ENCODE measurements at regions not wholly inside any gene's neighbourhood (a gene's known extent, or its start where the extent isn't known, plus 50 kb on each side); places are given as distances from the start of the nearest gene placed in this dataset.

DNA sequence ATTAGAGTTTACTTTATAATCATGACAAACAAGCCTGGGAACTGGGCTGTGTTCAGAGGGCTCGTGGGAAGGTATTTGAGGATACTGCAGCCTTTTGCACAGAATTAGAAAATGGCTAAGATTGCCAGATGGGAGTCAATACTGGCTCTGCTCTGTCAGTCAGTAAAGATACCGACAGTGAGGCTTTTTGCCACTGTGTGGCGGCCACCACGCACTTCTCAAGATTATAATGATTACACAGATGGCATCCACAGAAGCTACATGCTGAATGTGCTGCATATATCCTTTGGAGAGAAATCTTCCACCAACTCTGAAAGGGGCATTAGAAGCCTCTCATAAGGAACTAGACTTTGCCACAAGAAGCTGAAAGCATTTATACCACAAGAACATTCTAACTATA lies 213.4 kb upstream of the PTBP2 start:
- POLR2A ChIA-PET (ENCODE audit: partially characterized antibody), result no interaction called here
- no peak overlapping the region for H2BK120ac ChIP-seq (replicated peaks; ENCODE audit: low read depth, low read length)
- H2AK5ac ChIP-seq (ENCODE audit: low read depth, low read length), result no peak overlapping the region
- no peak overlapping the region for H3K4me2 ChIP-seq (ENCODE audit: insufficient read depth in 1 of 2, low read depth in 2 of 2, low read length in 2 of 2)
- H3K4me3 ChIP-seq (ENCODE audit: extremely low read depth in 1 of 4, insufficient read depth in 2 of 4, low read depth in 3 of 4, low read length in 4 of 4), result no peak overlapping the region
- no peak overlapping the region for H2AFZ ChIP-seq (ENCODE audit: low read length)
- CTCF ChIA-PET (ENCODE audit: partially characterized antibody), result interaction anchor here (0.7 to 1.0 kb wide), 2 partner anchors 25 to 30 kb away, joined by 3 to 4 read pairs; no protein-coding TSS in a partner anchor
- H4K91ac ChIP-seq (replicated peaks; ENCODE audit: insufficient read length, low read length), result no peak overlapping the region
- no peak overlapping the region for H2BK15ac ChIP-seq (ENCODE audit: low read length)
- H3K14ac ChIP-seq (ENCODE audit: insufficient read length), result no peak overlapping the region
- no peak overlapping the region for H2BK12ac ChIP-seq (ENCODE audit: low read depth, low read length)
- no peak overlapping the region for H3K23ac ChIP-seq (ENCODE audit: insufficient read length)
- H2BK20ac ChIP-seq (ENCODE audit: low read length), result no peak overlapping the region
- no peaks in the 10 kb centered on the region for H3K79me2 ChIP-seq (ENCODE audit: control insufficient read depth in 1 of 2, insufficient read depth in 2 of 2, low read length in 2 of 2)
- no peaks in the 10 kb centered on the region for H3K36me3 ChIP-seq (ENCODE audit: control insufficient read depth in 2 of 4, insufficient read depth in 4 of 4, low read length in 3 of 4)
- H3K4me1 ChIP-seq (replicated peaks in 1 of 4; ENCODE audit: control insufficient read depth in 3 of 4, insufficient read depth in 4 of 4, low read length in 3 of 4), result peaks cover 0 to 6% (median 0%) of the 10 kb centered on the region in 4 experiments; a peak in 2 of 7 replicates
- no peaks in the 10 kb centered on the region for H3K23me2 ChIP-seq (ENCODE audit: low read depth, low read length)
- H3K4ac ChIP-seq (replicated peaks; ENCODE audit: insufficient read length, low read depth, low read length), result no peak overlapping the region
- no peaks in the 10 kb centered on the region for H3K9me3 ChIP-seq (ENCODE audit: insufficient read depth in 2 of 2, low read depth in 1 of 2, low read length in 1 of 2)
- no peak overlapping the region for H3K9ac ChIP-seq (replicated peaks in 1 of 4; ENCODE audit: extremely low read depth in 1 of 4, low read depth in 3 of 4, low read length in 3 of 4)
- H3K56ac ChIP-seq (replicated peaks; ENCODE audit: insufficient read length, low read depth, low read length), result no peak overlapping the region
- DNase-seq (ENCODE audit: low read depth in 1 of 2, low spot score in 2 of 2), result no peak
- no peak for FAIRE-seq
- H4K8ac ChIP-seq (ENCODE audit: extremely low read depth, insufficient read depth, low read length), result no peak overlapping the region
- no peaks in the 10 kb centered on the region for H3K79me1 ChIP-seq (ENCODE audit: low read depth, low read length)
- no peak overlapping the region for H2BK5ac ChIP-seq (ENCODE audit: low read depth, low read length)
- 87% methylated on average over 4 of the region's 4 CpGs; no CpG with 5 or more reads in 1 of the 2 experiments for WGBS, 2 experiments (ENCODE audit: extremely low coverage in 1 of 2, insufficient coverage in 1 of 2, insufficient read length in 1 of 2, insufficient replicate concordance in 2 of 2, low coverage in 1 of 2, low lambda C conversion rate in 2 of 2, missing lambda C conversion rate in 1 of 2)
- TF ChIP-seq FOSL1 (IDR thresholded peaks at IDR 0.05; ENCODE audit: insufficient read depth, low read depth, low read length) (no peak), PHF8 (conservative IDR thresholded peaks at IDR 0.05; ENCODE audit: low read depth, low read length) (no peak), RAD21 (IDR thresholded peaks at IDR 0.05 in 1 of 2, conservative IDR thresholded peaks at IDR 0.05 in 1 of 2; ENCODE audit: low read depth in 2 of 2, low read length in 2 of 2) (peak; percentile 42 to 55), ASH2L (IDR thresholded peaks at IDR 0.05; ENCODE audit: low read length) (no peak), EP300 (IDR thresholded peaks at IDR 0.05; ENCODE audit: borderline replicate concordance in 1 of 2, low read depth in 2 of 2, low read length in 2 of 2) (no peak), CHD1 (IDR thresholded peaks at IDR 0.05; ENCODE audit: low read depth, low read length) (no peak), CEBPB (IDR thresholded peaks at IDR 0.05; ENCODE audit: low read depth, low read length) (no peak)
- TF ChIP-seq, protein P1, sequence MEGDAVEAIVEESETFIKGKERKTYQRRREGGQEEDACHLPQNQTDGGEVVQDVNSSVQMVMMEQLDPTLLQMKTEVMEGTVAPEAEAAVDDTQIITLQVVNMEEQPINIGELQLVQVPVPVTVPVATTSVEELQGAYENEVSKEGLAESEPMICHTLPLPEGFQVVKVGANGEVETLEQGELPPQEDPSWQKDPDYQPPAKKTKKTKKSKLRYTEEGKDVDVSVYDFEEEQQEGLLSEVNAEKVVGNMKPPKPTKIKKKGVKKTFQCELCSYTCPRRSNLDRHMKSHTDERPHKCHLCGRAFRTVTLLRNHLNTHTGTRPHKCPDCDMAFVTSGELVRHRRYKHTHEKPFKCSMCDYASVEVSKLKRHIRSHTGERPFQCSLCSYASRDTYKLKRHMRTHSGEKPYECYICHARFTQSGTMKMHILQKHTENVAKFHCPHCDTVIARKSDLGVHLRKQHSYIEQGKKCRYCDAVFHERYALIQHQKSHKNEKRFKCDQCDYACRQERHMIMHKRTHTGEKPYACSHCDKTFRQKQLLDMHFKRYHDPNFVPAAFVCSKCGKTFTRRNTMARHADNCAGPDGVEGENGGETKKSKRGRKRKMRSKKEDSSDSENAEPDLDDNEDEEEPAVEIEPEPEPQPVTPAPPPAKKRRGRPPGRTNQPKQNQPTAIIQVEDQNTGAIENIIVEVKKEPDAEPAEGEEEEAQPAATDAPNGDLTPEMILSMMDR (IDR thresholded peaks at IDR 0.05; ENCODE audit: control extremely low read depth in 1 of 3, insufficient read depth in 1 of 3, low read depth in 1 of 3, low read length in 3 of 3), result peak in 1 of 3 experiments; percentile 20; a peak in 1 of 4 replicates
- no peaks in the 10 kb centered on the region for H4K20me1 ChIP-seq (replicated peaks in 1 of 2; ENCODE audit: control insufficient read depth in 1 of 2, insufficient read depth in 2 of 2, low read length in 2 of 2)
- no peak overlapping the region for H4K5ac ChIP-seq (ENCODE audit: insufficient read length, low read depth, low read length)
- no peaks in the 10 kb centered on the region for H3K27me3 ChIP-seq (replicated peaks in 1 of 4; ENCODE audit: control insufficient read depth in 3 of 4, extremely low read depth in 1 of 4, insufficient read depth in 3 of 4, low read length in 3 of 4)
- no peak overlapping the region for H3K27ac ChIP-seq (ENCODE audit: low read depth, low read length)
- no peak overlapping the region for H3K18ac ChIP-seq (ENCODE audit: extremely low read depth, low read length)

Measured in H1 (cell line).